ENCODE measurements at regions not wholly inside any gene's neighbourhood (a gene's known extent, or its start where the extent isn't known, plus 50 kb on each side); places are given as distances from the start of the nearest gene placed in this dataset.

GRCh38 chr3:120503727-120504616, 53.2 kb upstream of the FSTL1 start:
- TF ChIP-seq CTCF (IDR thresholded peaks at IDR 0.05; ENCODE audit: borderline replicate concordance) = no peak
- Histone ChIP-seq H3K4me3 (no peak overlapping the region), H3K27ac (replicated peaks) (no peak overlapping the region), H3K4me1 (peaks cover 27% of the 10 kb centered on the region), H3K9me3 (replicated peaks) (no peaks in the 10 kb centered on the region), H3K27me3 (ENCODE audit: low read depth) (no peaks in the 10 kb centered on the region), H3K36me3 (no peaks in the 10 kb centered on the region)
- intact Hi-C loops (cut with micrococcal nuclease) = loop anchor here (10.0 kb wide), 1 partner anchor 51 kb away; no protein-coding TSS in a partner anchor
- no peak for DNase-seq

- intact Hi-C loops (cut with micrococcal nuclease) = loop anchor here (10.0 kb wide), 1 partner anchor 53 kb away; no protein-coding TSS in a partner anchor
- Histone ChIP-seq H3K4me3 (no peak overlapping the region), H3K36me3 (no peaks in the 10 kb centered on the region), H3K27me3 (ENCODE audit: low read depth) (no peaks in the 10 kb centered on the region), H3K9me3 (replicated peaks) (no peaks in the 10 kb centered on the region), H3K27ac (replicated peaks) (no peak overlapping the region), H3K4me1 (peaks cover 36% of the 10 kb centered on the region)
- DNase-seq = no peak
- TF ChIP-seq CTCF (IDR thresholded peaks at IDR 0.05; ENCODE audit: borderline replicate concordance) = no peak
These were observed 51.3 kb upstream of the FSTL1 start for GRCh38 chr3:120502116-120502515.

Measured in left ventricle myocardium inferior (tissue), 1 donor.